Lower leg skin (tissue), 3 donors: ENCODE measurements at regions not wholly inside any gene's neighbourhood (a gene's known extent, or its start where the extent isn't known, plus 50 kb on each side); places are given as distances from the start of the nearest gene placed in this dataset.

Source experiments
- CTCF ChIP-seq, 3 donors: fragments of 450-650 bp; IDR thresholded peaks; one replicate each; pipeline ENCODE4 v1.5.1; 2016; ENCODE audit warnings: antibody characterized with exemption in 3 of 3, mild to moderate bottlenecking in 3 of 3, moderate library complexity in 2 of 3
- POLR2A ChIP-seq, 2 donors: fragments of 450-650 bp; IDR thresholded peaks; one replicate each; pipeline ENCODE4 v1.6.1; 2016 to 2017; ENCODE audit warnings: antibody characterized with exemption in 2 of 2, mild to moderate bottlenecking in 1 of 2, moderate library complexity in 1 of 2

- TF ChIP-seq CTCF (IDR thresholded peaks at IDR 0.05) (no peak), POLR2A (IDR thresholded peaks at IDR 0.05) (no peak)
These were observed 101.0 kb upstream of the EEF1E1 start for GRCh38 chr6:8203337-8203736.
